H9 (cell line): ENCODE measurements at regions not wholly inside any gene's neighbourhood (a gene's known extent, or its start where the extent isn't known, plus 50 kb on each side); places are given as distances from the start of the nearest gene placed in this dataset.
A peak's percentile ranks its signal among the peaks of the same experiment; 100 is the strongest.

Experiments used
- DNase-seq: peaks from one replicate; pipeline ENCODE4 v3.0.0-alpha.2; 2017
- H2AFZ ChIP-seq: one replicate; pipeline ENCODE4 v1.6.1; 2013; ENCODE audit warnings: mild to moderate bottlenecking, low read length, control low read depth, moderate library complexity
- H2AK5ac ChIP-seq: 2 replicates; pipeline ENCODE4 v1.6.1; 2013; ENCODE audit warnings: low read length, control low read depth, mixed read lengths; ENCODE audit not compliant: insufficient read length
- H2BK120ac ChIP-seq: one replicate; pipeline ENCODE4 v1.6.1; 2013; ENCODE audit warnings: low read depth, mild to moderate bottlenecking, low read length, control low read depth, inconsistent platforms; ENCODE audit not compliant: poor library complexity, severe bottlenecking
- H2BK12ac ChIP-seq: 2 replicates; pipeline ENCODE4 v1.6.1; 2013; ENCODE audit warnings: low read length, control low read depth, mixed read lengths, low read depth; ENCODE audit not compliant: insufficient read length
- H2BK15ac ChIP-seq: 2 replicates; pipeline ENCODE4 v1.6.1; 2013; ENCODE audit warnings: low read depth, low read length, control low read depth
- H2BK20ac ChIP-seq: one replicate; pipeline ENCODE4 v1.6.1; 2013; ENCODE audit warnings: low read depth, mild to moderate bottlenecking, low read length, control low read depth, inconsistent platforms; ENCODE audit not compliant: poor library complexity, severe bottlenecking
- H2BK5ac ChIP-seq: 2 replicates; pipeline ENCODE4 v1.6.1; 2013; ENCODE audit warnings: low read length, control low read depth, mixed read lengths; ENCODE audit not compliant: insufficient read length
- H3K14ac ChIP-seq: 2 replicates; pipeline ENCODE4 v1.6.1; 2013; ENCODE audit warnings: low read length, control low read depth; ENCODE audit not compliant: insufficient read depth
- H3K18ac ChIP-seq: 2 replicates; pipeline ENCODE4 v1.6.1; 2013; ENCODE audit warnings: low read depth, mild to moderate bottlenecking, mixed read lengths, low read length, control low read depth; ENCODE audit not compliant: insufficient read length
- H3K23ac ChIP-seq: 2 replicates; pipeline ENCODE4 v1.6.1; 2013; ENCODE audit warnings: low read length, control low read depth, mixed read lengths, low read depth; ENCODE audit not compliant: insufficient read length
- H3K23me2 ChIP-seq: 2 replicates; pipeline ENCODE4 v1.6.1; 2013; ENCODE audit warnings: low read depth, mild to moderate bottlenecking, mixed read lengths, low read length, control low read depth; ENCODE audit not compliant: insufficient read length, poor library complexity, severe bottlenecking
- H3K27ac ChIP-seq: 2 replicates; pipeline ENCODE4 v1.5.1; 2013; ENCODE audit warnings: low read length, control low read depth, mixed read lengths, low read depth; ENCODE audit not compliant: insufficient read length
- H3K27me3 ChIP-seq: 2 replicates; pipeline ENCODE4 v1.6.1; 2013; ENCODE audit warnings: low read length, control low read depth, inconsistent platforms; ENCODE audit not compliant: insufficient read depth
- H3K4ac ChIP-seq: 2 replicates; pipeline ENCODE4 v1.6.1; 2013; ENCODE audit warnings: low read depth, mild to moderate bottlenecking, control low read depth, inconsistent platforms, low read length, moderate library complexity
- H3K4me1 ChIP-seq: 2 replicates; pipeline ENCODE4 v1.6.1; 2013; ENCODE audit warnings: low read length, control low read depth, inconsistent platforms; ENCODE audit not compliant: insufficient read depth
- H3K4me2 ChIP-seq: 2 replicates; pipeline ENCODE4 v1.6.1; 2013; ENCODE audit warnings: low read length, control low read depth, mixed read lengths; ENCODE audit not compliant: insufficient read length, insufficient read depth
- H3K56ac ChIP-seq: 2 replicates; pipeline ENCODE4 v1.6.1; 2013; ENCODE audit warnings: low read depth, mild to moderate bottlenecking, mixed read lengths, low read length, control low read depth; ENCODE audit not compliant: insufficient read length
- H3K79me1 ChIP-seq: 2 replicates; pipeline ENCODE4 v1.6.1; 2013; ENCODE audit warnings: low read depth, mild to moderate bottlenecking, moderate library complexity, low read length, control low read depth, inconsistent platforms; ENCODE audit not compliant: insufficient read depth, poor library complexity, severe bottlenecking
- H3K79me2 ChIP-seq: 2 replicates; pipeline ENCODE4 v1.6.1; 2013; ENCODE audit warnings: low read length, control low read depth, inconsistent platforms; ENCODE audit not compliant: insufficient read depth
- H3K9ac ChIP-seq: 2 replicates; pipeline ENCODE4 v1.6.1; 2013; ENCODE audit warnings: low read length, control low read depth, mixed read lengths; ENCODE audit not compliant: insufficient read length; ENCODE audit errors: extremely low read depth
- H3K9me3 ChIP-seq: one replicate; pipeline ENCODE4 v1.6.1; 2013; ENCODE audit warnings: low read depth, low read length, inconsistent platforms; ENCODE audit not compliant: control insufficient read depth
- H3T11ph ChIP-seq: one replicate; pipeline ENCODE4 v1.6.1; 2013; ENCODE audit warnings: mild to moderate bottlenecking, low read length, control low read depth, inconsistent platforms
- H4K20me1 ChIP-seq: one replicate; pipeline ENCODE4 v1.6.1; 2013; ENCODE audit not compliant: control insufficient read depth, insufficient read length, insufficient read depth
- H4K5ac ChIP-seq: 2 replicates; pipeline ENCODE4 v1.6.1; 2013; ENCODE audit warnings: low read depth, mild to moderate bottlenecking, mixed read lengths, low read length, control low read depth; ENCODE audit not compliant: insufficient read length
- H4K8ac ChIP-seq: replicated peaks from 2 replicates; pipeline ENCODE4 v1.6.1; 2013; ENCODE audit warnings: low read length, control low read depth, mixed read lengths, low read depth; ENCODE audit not compliant: insufficient read length
- H4K91ac ChIP-seq: 2 replicates; pipeline ENCODE4 v1.6.1; 2013; ENCODE audit warnings: low read depth, mild to moderate bottlenecking, moderate library complexity, mixed read lengths, low read length, control low read depth; ENCODE audit not compliant: insufficient read length
- H3K27ac Mint-ChIP-seq, 3 experiments: 2 replicates in 2 of 3; 3 replicates in 1 of 3; pipeline ENCODE4 v1.8.0; 2020 to 2021; ENCODE audit warnings: mixed read lengths in 3 of 3, mild to moderate bottlenecking in 1 of 3, moderate library complexity in 1 of 3
- H3K27me3 Mint-ChIP-seq: 2 replicates; pipeline ENCODE4 v1.8.0; 2021; ENCODE audit warnings: low read depth, mild to moderate bottlenecking, moderate library complexity, mixed read lengths
- H3K36me3 Mint-ChIP-seq, 3 experiments: 2 replicates in 2 of 3; 3 replicates in 1 of 3; pipeline ENCODE4 v1.8.0; 2020 to 2021; ENCODE audit warnings: low read depth in 3 of 3, mixed read lengths in 3 of 3; ENCODE audit not compliant: insufficient read depth in 1 of 3
- H3K4me1 Mint-ChIP-seq, 2 experiments: 2 replicates each; pipeline ENCODE4 v1.8.0; 2020; ENCODE audit warnings: mixed read lengths in 2 of 2
- H3K4me3 Mint-ChIP-seq, 2 experiments: 2 replicates in 1 of 2; 3 replicates in 1 of 2; pipeline ENCODE4 v1.8.0; 2020 to 2021; ENCODE audit warnings: mild to moderate bottlenecking in 2 of 2, mixed read lengths in 2 of 2, moderate library complexity in 1 of 2
- H3K9me3 Mint-ChIP-seq, 2 experiments: 2 replicates in 1 of 2; 3 replicates in 1 of 2; pipeline ENCODE4 v1.8.0; 2020; ENCODE audit warnings: mild to moderate bottlenecking in 2 of 2, mixed read lengths in 2 of 2, moderate library complexity in 1 of 2
- CTCF ChIP-seq: fragments of 200-600 bp; sonication (generic); conservative IDR thresholded peaks from 3 replicates; pipeline ENCODE4 v1.8.0; 2021; ENCODE audit warnings: antibody characterized with exemption, mild to moderate bottlenecking
- WGBS: extraction: QIAGEN DNeasy Blood & Tissue Kit; methylation state at CpG from one replicate; pipeline ENCODE4 v1.1.7; 2013; ENCODE audit warnings: missing lambda C conversion rate, low lambda C conversion rate, mixed read lengths; ENCODE audit not compliant: insufficient read length; ENCODE audit errors: extremely low coverage; 5-methylcytosine and 5-hydroxymethylcytosine counted together

GRCh38 chr3:66136597-66136996 is 84.2 kb upstream of the SLC25A26 start:
- Mint-ChIP-seq H3K36me3 (peaks cover 0 to 10% (median 2%) of the 10 kb centered on the region in 3 experiments; a peak in 3 of 7 replicates), H3K9me3 (peaks cover 6 to 10% of the 10 kb centered on the region in 2 experiments), H3K4me3 (no peak overlapping the region), H3K27ac (peak overlapping the region in 1 of 3 experiments; percentile 48; a peak in 1 of 7 replicates), H3K27me3 (no peaks in the 10 kb centered on the region), H3K4me1 (peaks cover 26 to 30% of the 10 kb centered on the region in 2 experiments)
- no peak for TF ChIP-seq CTCF
- no peak overlapping the region for H3K18ac ChIP-seq
- no peak overlapping the region for H3K14ac ChIP-seq
- no peak overlapping the region for H4K5ac ChIP-seq
- H3K27ac ChIP-seq: no peak overlapping the region
- DNase-seq: no peak
- H3K23ac ChIP-seq: no peak overlapping the region
- no peaks in the 10 kb centered on the region for H3K79me1 ChIP-seq
- no peaks in the 10 kb centered on the region for H4K20me1 ChIP-seq
- H3K4ac ChIP-seq: no peak overlapping the region
- no peaks in the 10 kb centered on the region; the same call in 1 of the 2 replicates for H3K4me1 ChIP-seq
- H4K91ac ChIP-seq: no peak overlapping the region
- no peaks in the 10 kb centered on the region for H3K23me2 ChIP-seq
- no peak overlapping the region for H2BK5ac ChIP-seq
- H2BK15ac ChIP-seq: no peak overlapping the region
- WGBS: no CpG with 5 or more reads among the region's 1 CpG
- H2AK5ac ChIP-seq: no peak overlapping the region
- no peak overlapping the region for H2BK20ac ChIP-seq
- no peaks in the 10 kb centered on the region for H3K79me2 ChIP-seq
- H3K9ac ChIP-seq: no peak overlapping the region
- no peaks in the 10 kb centered on the region for H3K9me3 ChIP-seq
- H4K8ac ChIP-seq: no peak overlapping the region
- H2BK120ac ChIP-seq: no peak overlapping the region
- no peak overlapping the region for H3K4me2 ChIP-seq
- no peak overlapping the region for H2BK12ac ChIP-seq
- no peak overlapping the region for H3T11ph ChIP-seq
- H3K56ac ChIP-seq: no peak overlapping the region
- no peak overlapping the region for H2AFZ ChIP-seq
- no peaks in the 10 kb centered on the region for H3K27me3 ChIP-seq
